ENCODE measurements at regions not wholly inside any gene's neighbourhood (a gene's known extent, or its start where the extent isn't known, plus 50 kb on each side); places are given as distances from the start of the nearest gene placed in this dataset.

- no peak for DNase-seq
- Mint-ChIP-seq H3K27me3 (peaks cover 4% of the 10 kb centered on the region), H3K4me1 (ENCODE audit: low read depth) (no peaks in the 10 kb centered on the region), H3K36me3 (ENCODE audit: low read depth) (no peaks in the 10 kb centered on the region), H3K4me3 (no peak overlapping the region), H3K27ac (no peak overlapping the region), H3K9me3 (no peaks in the 10 kb centered on the region)
Observed at GRCh38 chr10:131681122-131681521, 219.7 kb upstream of the PPP2R2D start.

- no peaks in the 10 kb centered on the region for H3K36me3 Mint-ChIP-seq (ENCODE audit: low read depth)
- no peak for DNase-seq
- no peaks in the 10 kb centered on the region for H3K9me3 Mint-ChIP-seq
- no peak overlapping the region for H3K4me3 Mint-ChIP-seq
- H3K27ac Mint-ChIP-seq: no peak overlapping the region
- no peaks in the 10 kb centered on the region for H3K4me1 Mint-ChIP-seq (ENCODE audit: low read depth)
- peaks cover 4% of the 10 kb centered on the region for H3K27me3 Mint-ChIP-seq
Observed at GRCh38 chr10:131681656-131682055, 219.2 kb upstream of the PPP2R2D start.

- no peak for DNase-seq
- Mint-ChIP-seq H3K9me3 (no peaks in the 10 kb centered on the region), H3K4me3 (no peak overlapping the region), H3K27me3 (peaks cover 4% of the 10 kb centered on the region), H3K27ac (no peak overlapping the region), H3K36me3 (ENCODE audit: low read depth) (no peaks in the 10 kb centered on the region), H3K4me1 (ENCODE audit: low read depth) (no peaks in the 10 kb centered on the region)
Observed at GRCh38 chr10:131682271-131682962, 218.4 kb upstream of the PPP2R2D start.

GRCh38 chr10:131683281-131683861 is 217.4 kb upstream of the PPP2R2D start:
- Mint-ChIP-seq H3K27ac (no peak overlapping the region), H3K4me1 (ENCODE audit: low read depth) (no peaks in the 10 kb centered on the region), H3K4me3 (no peak overlapping the region), H3K27me3 (peaks cover 4% of the 10 kb centered on the region), H3K36me3 (ENCODE audit: low read depth) (no peaks in the 10 kb centered on the region), H3K9me3 (no peaks in the 10 kb centered on the region)
- DNase-seq: no peak

- no peak for DNase-seq
- Mint-ChIP-seq H3K27me3 (peaks cover 4% of the 10 kb centered on the region), H3K27ac (no peak overlapping the region), H3K4me3 (no peak overlapping the region), H3K4me1 (ENCODE audit: low read depth) (no peaks in the 10 kb centered on the region), H3K36me3 (ENCODE audit: low read depth) (no peaks in the 10 kb centered on the region), H3K9me3 (no peaks in the 10 kb centered on the region)
Observed at GRCh38 chr10:131683941-131684340, 216.9 kb upstream of the PPP2R2D start.

GRCh38 chr10:131685007-131685406 is 215.8 kb upstream of the PPP2R2D start:
- no peaks in the 10 kb centered on the region for H3K36me3 Mint-ChIP-seq (ENCODE audit: low read depth)
- no peak for DNase-seq
- peaks cover 4% of the 10 kb centered on the region for H3K27me3 Mint-ChIP-seq
- H3K4me3 Mint-ChIP-seq: no peak overlapping the region
- no peak overlapping the region for H3K27ac Mint-ChIP-seq
- no peaks in the 10 kb centered on the region for H3K4me1 Mint-ChIP-seq (ENCODE audit: low read depth)
- no peaks in the 10 kb centered on the region for H3K9me3 Mint-ChIP-seq

- Mint-ChIP-seq H3K27me3 (peaks cover 4% of the 10 kb centered on the region), H3K4me1 (ENCODE audit: low read depth) (no peaks in the 10 kb centered on the region), H3K9me3 (no peaks in the 10 kb centered on the region), H3K27ac (no peak overlapping the region), H3K4me3 (no peak overlapping the region), H3K36me3 (ENCODE audit: low read depth) (no peaks in the 10 kb centered on the region)
- no peak for DNase-seq
Observed at GRCh38 chr10:131685576-131685975, 215.2 kb upstream of the PPP2R2D start.

- Mint-ChIP-seq H3K9me3 (no peaks in the 10 kb centered on the region), H3K27me3 (peaks cover 4% of the 10 kb centered on the region), H3K27ac (no peak overlapping the region), H3K4me3 (no peak overlapping the region), H3K4me1 (ENCODE audit: low read depth) (no peaks in the 10 kb centered on the region), H3K36me3 (ENCODE audit: low read depth) (no peaks in the 10 kb centered on the region)
- no peak for DNase-seq
Observed at GRCh38 chr10:131686781-131687420, 213.9 kb upstream of the PPP2R2D start.

- Mint-ChIP-seq H3K27ac (no peak overlapping the region), H3K9me3 (no peaks in the 10 kb centered on the region), H3K36me3 (ENCODE audit: low read depth) (no peaks in the 10 kb centered on the region), H3K4me1 (ENCODE audit: low read depth) (no peaks in the 10 kb centered on the region), H3K4me3 (no peak overlapping the region), H3K27me3 (peaks cover 4% of the 10 kb centered on the region)
- DNase-seq: no peak
Observed at GRCh38 chr10:131688304-131688703, 212.5 kb upstream of the PPP2R2D start.

GRCh38 chr10:131689016-131689415 is 211.8 kb upstream of the PPP2R2D start:
- H3K27me3 Mint-ChIP-seq: peaks cover 4% of the 10 kb centered on the region
- no peak overlapping the region for H3K4me3 Mint-ChIP-seq
- no peak overlapping the region for H3K27ac Mint-ChIP-seq
- no peaks in the 10 kb centered on the region for H3K4me1 Mint-ChIP-seq (ENCODE audit: low read depth)
- H3K36me3 Mint-ChIP-seq (ENCODE audit: low read depth): no peaks in the 10 kb centered on the region
- no peak for DNase-seq
- H3K9me3 Mint-ChIP-seq: no peaks in the 10 kb centered on the region

GRCh38 chr10:131689486-131689885 is 211.3 kb upstream of the PPP2R2D start:
- H3K36me3 Mint-ChIP-seq (ENCODE audit: low read depth): no peaks in the 10 kb centered on the region
- H3K4me3 Mint-ChIP-seq: no peak overlapping the region
- H3K27me3 Mint-ChIP-seq: peaks cover 4% of the 10 kb centered on the region
- no peaks in the 10 kb centered on the region for H3K9me3 Mint-ChIP-seq
- no peak for DNase-seq
- no peaks in the 10 kb centered on the region for H3K4me1 Mint-ChIP-seq (ENCODE audit: low read depth)
- no peak overlapping the region for H3K27ac Mint-ChIP-seq

- H3K4me3 Mint-ChIP-seq: no peak overlapping the region
- H3K27me3 Mint-ChIP-seq: peaks cover 4% of the 10 kb centered on the region
- H3K36me3 Mint-ChIP-seq (ENCODE audit: low read depth): no peaks in the 10 kb centered on the region
- H3K4me1 Mint-ChIP-seq (ENCODE audit: low read depth): no peaks in the 10 kb centered on the region
- no peaks in the 10 kb centered on the region for H3K9me3 Mint-ChIP-seq
- DNase-seq: no peak
- no peak overlapping the region for H3K27ac Mint-ChIP-seq
Observed at GRCh38 chr10:131689954-131690757, 210.7 kb upstream of the PPP2R2D start.

- DNase-seq: no peak
- H3K4me1 Mint-ChIP-seq (ENCODE audit: low read depth): no peaks in the 10 kb centered on the region
- H3K36me3 Mint-ChIP-seq (ENCODE audit: low read depth): no peaks in the 10 kb centered on the region
- no peaks in the 10 kb centered on the region for H3K27me3 Mint-ChIP-seq
- no peak overlapping the region for H3K27ac Mint-ChIP-seq
- no peaks in the 10 kb centered on the region for H3K9me3 Mint-ChIP-seq
- H3K4me3 Mint-ChIP-seq: no peak overlapping the region
Observed at GRCh38 chr10:131690805-131691239, 210.0 kb upstream of the PPP2R2D start.

- H3K4me3 Mint-ChIP-seq: no peak overlapping the region
- H3K36me3 Mint-ChIP-seq (ENCODE audit: low read depth): no peaks in the 10 kb centered on the region
- H3K4me1 Mint-ChIP-seq (ENCODE audit: low read depth): no peaks in the 10 kb centered on the region
- H3K27ac Mint-ChIP-seq: no peak overlapping the region
- DNase-seq: no peak
- no peaks in the 10 kb centered on the region for H3K9me3 Mint-ChIP-seq
- H3K27me3 Mint-ChIP-seq: no peaks in the 10 kb centered on the region
Observed at GRCh38 chr10:131691481-131692090, 209.2 kb upstream of the PPP2R2D start.
